DMS79 treated with DMSO at 0.1 percent for 48 hours (cell line): ENCODE measurements at regions not wholly inside any gene's neighbourhood (a gene's known extent, or its start where the extent isn't known, plus 50 kb on each side); places are given as distances from the start of the nearest gene placed in this dataset.
A peak's percentile ranks its signal among the peaks of the same experiment; 100 is the strongest.

Experiments used
- DNase-seq: peaks from one replicate; lab custom pipeline; 2025; lab: John Stamatoyannopoulos, UW

DNA sequence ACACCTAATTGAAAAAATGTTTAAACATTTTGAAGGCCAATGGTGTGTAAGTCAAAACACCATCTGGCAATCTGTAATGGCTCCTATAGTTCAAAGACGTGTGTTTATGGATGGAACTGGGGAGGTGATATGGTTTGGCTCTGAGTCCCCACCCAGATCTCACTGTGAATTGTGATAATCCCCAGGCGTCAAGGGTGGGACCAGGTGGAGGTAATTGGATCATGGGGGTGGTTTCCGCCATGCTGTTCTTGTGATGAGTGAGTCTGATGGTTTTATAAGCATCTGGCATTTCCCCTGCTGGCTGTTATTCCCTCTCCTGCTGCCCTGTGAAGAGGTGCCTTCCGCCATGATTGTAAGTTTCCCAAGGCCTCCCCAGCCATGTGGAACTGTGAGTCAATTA lies 52.2 kb downstream of the ADRA2C start:
- no peak for DNase-seq

DNA sequence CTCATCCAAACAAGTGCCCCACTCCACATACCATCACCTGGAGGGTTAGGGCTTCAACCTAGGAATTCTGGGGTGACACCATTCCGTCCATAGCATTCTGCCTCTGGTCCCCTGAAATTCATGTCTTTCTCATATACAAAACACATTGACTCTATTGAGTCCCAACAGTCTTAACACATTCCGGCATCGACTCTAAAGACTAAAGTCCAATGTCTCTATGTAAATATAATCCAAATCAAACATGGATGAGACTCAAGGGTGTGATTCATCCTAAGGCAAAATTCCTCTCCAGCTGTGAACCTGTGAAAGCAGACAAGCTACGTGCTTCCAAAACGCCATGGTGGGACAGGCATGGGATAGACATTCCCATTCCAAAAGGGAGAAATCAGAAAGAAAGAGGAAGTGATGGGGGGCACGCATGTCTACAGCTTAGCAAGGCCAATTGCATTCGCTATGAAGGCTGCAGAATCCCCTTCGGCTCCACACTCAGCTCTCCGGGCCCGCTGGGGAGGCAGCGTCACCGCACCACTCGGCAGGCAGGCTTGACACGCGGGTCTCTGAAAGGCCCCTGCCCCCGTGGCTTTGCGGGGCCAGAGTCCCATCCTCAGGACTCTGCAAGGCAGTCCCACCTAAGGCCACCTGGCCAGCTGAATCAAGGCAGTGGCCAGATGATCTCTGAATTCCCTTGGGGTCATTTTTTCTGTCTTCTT lies 53.2 kb downstream of the ADRA2C start:
- no peak for DNase-seq

DNA sequence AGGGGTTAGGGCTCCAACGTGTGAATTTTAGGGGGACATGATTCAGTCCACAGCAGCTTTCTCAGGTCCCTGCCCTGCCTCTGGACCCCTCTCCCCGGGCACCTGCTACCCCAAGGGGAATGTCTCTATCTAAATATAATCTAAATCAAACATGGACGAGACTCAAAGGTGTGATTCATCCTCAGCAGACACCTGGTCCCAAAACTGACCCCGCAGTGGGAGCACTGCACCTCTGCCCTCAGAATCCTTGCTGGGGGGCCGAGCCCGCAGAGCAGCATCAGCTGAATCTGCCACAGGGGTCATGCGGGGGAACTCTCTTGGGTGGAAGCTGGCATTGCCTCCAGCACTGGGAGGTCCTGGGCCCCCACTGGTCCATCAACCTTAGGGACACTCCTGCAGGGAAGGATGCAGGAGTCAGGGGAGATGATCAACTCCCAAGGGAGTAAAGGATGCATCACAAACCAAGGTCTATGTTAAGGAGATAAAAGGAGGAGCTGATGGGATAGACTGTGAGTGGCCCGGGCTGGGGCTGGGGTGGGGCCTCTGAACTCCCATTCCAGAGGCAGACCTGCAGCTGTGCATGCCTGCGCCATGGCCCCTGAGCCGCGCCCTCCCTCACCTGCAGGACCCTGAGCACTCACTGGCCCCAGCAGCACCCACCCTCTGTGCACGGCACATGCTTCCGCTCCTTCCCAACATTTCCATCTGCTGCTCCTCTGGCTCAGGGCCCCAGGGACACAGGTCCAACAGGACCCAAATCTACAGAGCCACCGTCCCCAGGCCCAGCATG lies 54.0 kb downstream of the ADRA2C start:
- DNase-seq: no peak

DNA sequence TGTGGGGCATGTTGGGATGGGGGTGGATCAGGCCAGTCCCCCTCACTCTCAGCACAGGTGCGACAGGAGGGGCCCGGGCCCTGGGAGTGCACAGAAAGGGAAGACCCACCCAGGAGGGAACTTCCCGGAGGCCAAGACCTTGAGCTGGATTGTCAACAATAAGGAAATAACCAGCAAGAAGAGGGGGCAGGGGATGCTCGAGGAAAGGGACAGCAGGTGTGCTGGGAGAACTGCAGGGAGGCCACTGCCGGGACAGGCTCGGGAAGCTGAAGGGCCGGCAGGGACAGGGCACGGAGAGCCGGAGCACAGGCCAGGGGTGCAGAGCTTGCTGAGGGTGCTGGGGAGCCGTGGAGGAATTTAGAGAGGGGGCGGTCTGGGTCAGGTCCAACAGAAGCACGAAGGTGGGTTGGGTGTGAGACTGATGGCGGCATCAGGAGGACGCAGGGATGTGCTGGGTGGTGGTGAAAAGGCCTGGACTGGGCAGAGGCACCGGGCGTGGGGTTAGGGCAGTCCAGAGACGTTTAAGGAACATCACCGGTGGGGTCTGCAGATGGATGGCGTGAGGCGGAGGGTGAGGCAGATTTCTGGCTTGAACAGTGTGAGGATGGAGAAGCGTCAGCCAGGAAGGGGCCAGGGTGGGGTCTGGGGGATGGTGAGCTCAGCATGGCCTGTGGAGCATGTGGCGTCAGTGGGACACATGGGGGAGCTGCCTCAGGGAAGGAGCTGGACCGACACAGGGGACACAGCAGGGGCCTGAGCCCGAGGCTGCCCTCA lies 54.8 kb downstream of the ADRA2C start:
- no peak for DNase-seq

DNA sequence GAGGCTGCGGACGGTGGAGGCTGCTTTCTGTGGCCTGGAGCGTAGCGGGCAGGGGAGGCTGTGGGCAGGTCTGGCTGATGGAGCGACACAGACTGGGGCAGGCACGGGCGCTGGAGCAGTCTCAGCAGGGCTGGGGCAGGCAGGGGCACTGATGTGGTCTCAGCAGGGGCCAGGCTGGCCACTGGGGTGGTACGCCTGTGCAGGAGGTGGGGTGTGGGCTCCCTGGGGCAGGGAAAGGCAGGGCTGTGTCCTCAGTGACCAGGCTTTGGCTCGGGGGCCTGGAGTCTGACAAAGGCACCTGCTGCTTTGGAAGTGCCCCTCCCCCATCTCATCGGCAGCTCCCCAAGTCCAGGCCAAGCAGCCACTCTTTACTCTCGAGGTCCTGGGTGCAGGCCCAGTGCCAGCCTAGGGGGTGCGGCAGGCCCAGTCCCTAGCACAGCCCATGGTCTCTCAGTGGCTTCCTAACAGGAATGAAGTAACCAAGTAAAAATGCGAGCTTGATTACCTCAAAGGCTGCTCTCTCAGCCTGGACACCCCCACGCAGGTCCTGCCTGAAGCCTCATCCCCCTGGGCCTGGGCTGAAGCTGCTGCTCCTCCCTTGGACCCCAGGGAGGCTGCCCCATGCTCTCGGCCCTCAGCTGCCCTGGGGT lies 55.5 kb downstream of the ADRA2C start:
- DNase-seq: no peak

DNA sequence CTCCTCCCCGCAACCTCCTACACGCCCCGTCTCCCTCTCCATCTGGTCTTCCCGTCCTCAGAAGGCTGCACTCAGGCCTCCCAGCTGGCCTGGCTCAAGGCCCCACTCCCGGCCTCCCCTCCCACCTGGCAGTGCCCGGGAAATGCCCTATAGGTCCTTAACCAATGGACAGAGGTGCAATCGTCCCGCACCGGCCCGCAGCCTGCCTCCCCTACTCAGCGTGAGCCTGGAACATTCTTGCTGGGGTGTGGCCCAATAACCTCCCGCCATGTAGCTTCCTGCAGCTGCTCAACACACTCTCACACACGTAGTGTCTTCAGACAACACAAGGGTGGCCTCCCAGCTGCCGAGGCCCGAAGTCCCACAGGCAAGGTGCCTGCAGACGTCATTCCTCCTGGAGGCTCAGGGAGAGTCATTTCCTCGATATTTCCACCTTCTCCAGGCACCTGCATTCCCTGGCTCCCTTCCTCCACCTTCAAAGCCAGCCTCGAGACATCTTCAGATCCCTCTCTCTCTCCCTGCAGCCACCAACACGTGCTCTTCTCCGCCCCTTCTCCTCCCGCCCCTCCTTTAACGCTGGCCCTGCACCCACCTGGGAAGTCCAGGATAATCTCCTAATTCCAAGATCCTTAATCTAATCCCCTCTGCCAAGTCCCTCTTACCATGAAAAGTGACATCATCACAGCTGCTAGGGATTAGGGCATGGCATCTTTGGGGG lies 56.2 kb downstream of the ADRA2C start:
- no peak for DNase-seq

DNA sequence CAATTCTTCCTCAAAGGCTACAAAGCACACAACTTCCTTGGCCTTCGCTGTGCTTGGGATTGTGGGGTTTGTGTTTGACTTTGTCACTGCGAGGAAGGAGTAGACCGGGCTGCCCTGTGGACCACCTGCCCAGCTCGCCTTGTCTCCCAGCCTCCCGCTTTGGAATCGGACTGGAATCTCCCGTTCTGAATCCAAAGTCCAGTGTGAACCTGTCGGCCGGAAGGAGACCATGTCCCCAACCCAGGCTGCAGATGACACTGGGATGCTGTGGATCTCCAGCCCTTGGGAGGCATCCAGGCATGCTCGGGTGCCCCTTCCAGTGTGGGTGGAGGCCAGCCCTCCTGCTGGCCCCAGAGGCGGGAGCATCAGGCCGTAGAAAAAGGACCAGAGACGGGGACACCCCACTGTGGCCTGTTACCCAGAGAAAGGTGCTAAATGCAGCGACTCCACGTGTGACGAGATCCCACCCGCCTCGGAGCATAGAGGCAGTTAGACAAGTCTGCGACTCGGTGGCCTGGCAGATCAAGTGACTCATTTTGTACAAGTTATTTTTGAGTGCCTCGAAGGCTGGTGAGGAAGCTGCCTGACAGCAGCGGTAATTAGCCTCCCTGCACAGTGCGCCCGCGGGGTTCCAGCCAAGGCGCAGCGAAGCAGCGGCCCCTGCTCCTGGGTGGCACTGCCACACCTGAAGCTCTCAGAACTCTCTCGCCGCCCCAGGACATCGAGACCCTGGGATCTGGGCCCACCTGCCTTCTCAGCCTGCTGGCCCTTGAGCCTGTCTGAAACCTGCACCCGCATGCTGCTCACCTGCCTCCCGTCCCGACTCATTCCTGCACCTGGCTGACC lies 57.5 kb downstream of the ADRA2C start:
- DNase-seq: no peak

DNA sequence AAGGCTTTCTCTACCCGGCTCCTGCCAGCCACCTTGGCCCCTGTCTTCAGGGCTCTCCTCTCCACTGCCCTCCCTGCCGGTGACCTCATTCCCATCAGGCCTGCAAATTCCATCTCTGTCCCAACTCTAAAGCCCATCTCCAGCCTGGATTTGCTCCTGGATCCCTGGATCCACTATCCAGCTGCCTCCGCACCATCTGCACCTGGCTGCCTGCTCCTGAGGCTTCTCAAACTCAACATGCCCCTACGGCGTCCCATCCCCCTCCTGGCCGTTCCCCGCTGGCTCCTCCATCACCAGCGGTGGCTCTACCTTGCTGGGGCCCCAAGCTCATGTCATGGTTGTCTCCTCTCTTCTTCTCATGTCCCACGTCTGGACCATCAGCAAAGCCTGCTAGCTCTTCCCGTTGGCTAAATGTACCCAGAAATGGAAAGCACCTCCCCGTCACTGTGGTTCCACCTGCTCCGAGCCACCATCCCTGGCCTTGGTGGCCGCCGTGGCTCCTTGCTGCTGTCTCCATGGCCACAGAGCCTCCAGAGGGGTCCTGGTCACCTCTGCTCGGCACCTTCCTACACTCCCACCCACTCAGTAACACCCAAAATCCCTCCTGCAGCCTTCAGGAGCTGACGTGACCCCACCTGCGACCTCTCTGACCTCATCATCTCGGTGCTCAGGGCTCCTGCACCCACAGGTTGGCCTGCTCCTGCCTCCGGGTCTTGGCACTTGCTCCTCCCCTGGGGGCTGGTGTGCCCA lies 58.5 kb downstream of the ADRA2C start:
- no peak for DNase-seq

DNA sequence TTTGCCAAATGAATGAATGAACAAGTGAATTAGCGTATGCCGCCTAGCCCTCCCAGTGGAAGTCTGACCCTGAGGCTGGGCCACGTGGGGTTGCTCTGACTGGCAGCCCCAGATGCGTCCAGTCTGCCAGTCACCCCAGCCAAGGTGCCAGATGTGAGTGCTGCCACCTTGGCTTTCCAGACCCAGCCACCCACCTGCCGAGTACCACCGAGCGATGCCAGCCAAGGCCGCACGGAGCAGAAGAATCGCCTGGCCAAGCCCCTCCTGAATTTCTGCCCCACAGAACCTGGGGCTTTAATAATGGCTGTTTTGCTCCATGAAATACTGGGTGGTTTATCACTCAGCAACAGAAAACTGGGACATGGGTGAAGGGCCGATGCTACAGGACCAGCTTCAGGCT lies 59.3 kb downstream of the ADRA2C start:
- no peak for DNase-seq

DNA sequence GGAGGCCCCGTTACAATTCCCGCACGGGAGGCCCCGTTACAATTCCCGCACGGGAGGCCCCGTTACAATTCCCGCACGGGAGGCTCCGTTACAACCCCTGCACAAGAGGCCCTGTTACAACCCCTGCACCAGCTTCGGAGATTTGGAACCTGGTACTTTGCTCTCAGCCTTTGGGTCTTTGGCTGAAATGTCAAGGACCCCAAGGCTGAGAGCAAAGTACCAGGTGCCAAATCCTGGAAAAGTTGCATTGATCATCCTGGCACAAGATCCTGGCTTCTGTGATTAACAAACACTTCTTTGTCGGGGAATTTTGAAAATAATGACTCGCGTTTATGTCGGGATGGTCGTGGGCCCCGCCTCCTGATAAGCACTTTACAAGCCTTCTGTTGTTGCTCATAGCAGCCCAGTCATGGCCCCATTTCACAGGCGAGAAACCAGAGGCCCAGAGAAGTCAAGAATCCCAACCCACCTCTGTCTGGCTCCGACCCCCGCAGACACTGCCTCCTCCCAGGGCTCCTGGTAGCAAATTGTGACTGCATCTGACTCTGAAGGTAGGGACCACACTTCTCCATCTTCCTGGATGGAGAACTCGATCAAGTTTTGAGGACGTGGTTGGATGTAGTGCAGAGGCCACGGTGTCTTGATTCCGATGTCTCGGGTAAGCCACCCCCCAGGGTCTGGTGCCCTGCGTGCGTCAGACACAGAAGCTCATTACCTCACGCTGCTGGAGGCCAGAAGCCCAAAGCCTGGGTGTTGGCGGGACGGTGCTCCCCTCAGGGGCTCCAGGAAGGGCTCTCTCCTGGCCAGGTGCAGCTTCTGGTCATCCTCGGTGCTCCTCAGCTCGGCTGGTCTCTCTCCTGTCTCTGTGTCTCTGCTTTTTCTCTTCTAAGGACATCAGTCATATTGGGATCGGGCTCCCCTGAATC lies 60.3 kb downstream of the ADRA2C start:
- DNase-seq: no peak

DNA sequence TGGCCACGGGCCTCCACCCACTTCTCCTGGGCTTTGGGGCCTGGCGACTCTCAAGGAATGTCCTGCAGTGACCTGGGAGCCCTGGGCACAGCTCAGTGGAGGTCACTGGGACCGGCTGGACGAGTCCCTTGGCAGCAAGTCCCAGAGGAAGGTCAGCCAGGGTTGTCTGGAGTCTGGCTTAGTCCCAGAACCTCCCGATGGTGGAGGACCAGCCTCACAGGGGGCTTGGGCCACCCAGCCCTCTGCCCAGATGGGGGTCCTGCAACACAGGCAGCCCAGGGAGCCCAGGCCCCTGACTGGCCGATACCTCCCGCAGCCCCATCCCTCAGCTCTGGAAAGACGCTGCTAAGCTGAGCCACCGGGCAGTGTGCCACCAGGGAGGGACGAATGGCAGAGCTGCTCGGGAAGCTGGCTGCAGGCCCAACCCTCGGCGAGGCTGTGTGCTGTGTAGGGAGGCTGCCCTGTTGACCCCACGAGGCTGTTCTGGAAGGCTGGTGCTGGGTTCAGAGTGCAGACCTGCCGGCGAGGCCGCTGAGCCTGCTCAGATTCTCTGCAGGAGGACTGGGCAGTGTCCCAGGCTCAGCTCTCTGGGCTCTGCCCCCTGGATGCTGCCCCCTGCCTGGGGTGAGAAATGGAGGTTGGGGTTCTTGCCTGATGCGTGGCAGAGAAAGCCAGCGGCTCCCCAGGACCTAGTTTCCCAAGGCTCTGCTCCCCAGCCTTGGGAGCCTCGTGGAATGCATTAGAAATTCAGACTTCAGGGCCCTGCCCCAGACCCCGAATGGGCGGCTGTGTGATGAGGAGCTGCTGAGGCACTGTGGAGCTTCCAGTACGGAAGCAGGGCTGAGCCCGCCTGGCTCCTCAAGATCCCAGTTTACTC lies 61.7 kb downstream of the ADRA2C start:
- peak; percentile 18 for DNase-seq

DNA sequence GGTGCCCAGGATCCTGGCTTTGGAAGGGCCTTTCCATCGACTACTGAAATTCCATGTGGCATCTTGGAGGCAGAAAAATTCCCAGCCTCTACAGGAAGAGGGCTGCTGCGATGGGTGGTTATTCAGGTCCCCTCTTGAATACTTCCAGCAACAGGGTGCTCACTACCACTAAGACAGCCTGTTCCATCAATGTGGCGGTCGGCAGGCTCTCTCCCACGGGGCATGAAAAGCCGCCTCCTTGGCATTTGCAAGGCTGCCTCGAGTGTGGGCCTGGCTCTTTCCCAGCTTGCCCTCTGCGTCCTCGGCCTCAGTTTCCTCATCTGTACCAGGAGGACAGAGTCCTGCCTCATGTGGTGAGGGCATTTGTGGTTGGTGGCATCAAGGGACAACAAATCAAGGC lies 62.4 kb downstream of the ADRA2C start:
- no peak for DNase-seq

DNA sequence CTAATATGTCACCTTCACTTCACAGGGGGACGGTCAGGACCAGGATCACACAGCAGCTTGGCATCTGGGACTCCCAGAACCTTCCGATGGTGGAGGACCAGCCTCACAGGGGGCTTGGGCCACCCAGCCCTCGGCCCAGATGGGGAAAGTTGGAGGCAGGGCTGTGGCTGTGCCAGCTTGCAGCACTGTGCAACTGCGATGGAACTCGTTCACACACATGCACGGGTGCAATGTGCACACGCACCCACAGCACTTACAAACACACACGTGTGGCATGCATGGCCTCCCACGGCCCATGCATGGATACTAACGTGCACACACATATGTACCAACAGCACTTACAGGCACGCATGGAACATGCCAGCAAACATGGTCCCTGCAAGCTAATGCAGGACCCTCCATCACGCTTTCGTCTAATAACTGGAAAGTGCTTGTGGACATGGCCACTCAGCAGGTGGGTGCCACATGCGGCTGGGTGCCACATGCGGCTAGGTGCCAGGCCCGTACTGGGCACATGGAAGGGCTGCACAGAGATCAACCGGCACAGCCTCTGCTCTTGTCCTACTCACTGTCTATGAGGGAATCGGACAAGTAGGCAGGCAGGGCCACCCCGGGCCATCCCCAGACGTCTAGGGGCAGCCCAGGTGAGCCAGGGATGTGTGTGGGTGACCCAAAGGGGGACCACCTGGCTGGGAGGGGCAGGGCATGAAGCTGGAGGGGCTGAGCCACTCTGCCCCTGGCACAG lies 63.2 kb downstream of the ADRA2C start:
- no peak for DNase-seq

DNA sequence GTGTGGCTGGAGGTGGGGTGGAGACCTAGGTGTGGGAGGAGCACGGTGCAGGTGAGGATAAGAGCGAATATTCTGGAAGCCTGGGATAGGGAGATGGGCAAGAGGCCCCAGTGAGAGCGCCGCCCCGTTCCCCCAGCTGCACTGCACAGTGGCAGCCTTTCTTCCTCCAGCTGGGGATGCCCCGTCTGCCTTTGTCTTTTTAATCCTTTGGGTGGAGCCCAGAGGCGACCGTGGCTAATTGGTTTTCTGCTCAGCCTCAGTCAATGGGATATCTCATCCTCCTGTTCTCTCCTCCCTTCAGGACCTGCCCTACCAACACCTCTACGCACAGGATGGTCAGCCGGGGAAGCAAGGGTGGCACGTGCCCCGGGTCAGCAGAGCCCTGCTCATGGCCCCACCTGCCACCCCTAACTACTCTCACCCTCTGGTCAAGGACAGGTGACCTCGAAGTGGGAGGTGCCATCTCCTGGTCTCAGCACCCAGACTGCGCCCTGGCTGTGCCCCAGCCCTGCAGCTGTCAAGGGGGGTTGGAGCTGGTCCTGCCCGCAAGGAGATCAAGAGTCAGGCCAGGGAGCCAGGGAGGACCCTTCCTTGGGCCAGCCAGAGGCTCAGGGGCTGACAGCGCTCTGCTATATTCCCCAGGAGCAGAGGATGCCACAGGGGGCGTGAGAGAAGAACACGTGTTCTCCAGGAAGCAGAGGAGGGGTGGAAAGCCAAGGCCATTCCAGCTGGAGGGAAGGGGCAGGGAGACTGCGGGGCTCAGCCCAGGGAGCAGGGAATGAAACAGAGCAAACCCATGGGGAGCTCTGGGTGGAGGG lies 64.0 kb downstream of the ADRA2C start:
- no peak for DNase-seq

DNA sequence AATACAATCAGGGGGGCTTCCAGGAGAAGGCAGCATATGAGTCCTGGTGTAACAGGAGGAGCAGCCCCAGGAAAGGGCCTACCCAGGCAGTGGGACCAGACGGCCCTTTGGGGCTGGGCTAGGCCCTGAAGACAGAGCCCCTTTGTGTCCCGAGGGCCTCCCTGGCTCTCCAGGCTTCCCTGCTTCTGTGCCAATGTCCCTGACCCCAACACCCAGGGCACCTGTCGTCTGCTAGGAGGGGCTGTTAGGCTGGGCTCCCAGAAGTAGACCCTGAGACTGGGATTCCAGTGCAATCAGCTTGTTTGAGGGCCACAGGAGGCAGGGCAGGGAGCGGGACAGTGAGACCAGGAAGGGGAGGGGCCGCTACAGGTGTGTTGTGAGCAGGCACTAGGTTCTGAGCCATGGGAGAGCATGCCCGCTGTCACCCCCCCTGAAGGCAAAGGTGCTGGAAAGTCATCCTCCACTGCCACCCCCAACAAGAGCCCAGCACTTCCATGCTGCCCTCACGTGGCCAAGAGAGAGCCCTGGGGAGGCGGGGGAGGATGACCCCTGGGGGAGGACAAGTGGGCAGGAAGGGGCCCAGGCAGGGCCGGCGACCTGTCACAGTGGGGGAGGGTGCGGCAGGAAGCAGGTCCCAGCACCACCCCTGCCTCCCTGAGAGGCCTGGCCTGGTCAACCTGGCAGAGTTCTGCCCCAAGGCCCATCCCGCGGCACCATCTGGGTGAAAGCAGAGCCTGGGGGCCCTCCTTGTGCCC lies 64.8 kb downstream of the ADRA2C start:
- no peak for DNase-seq
